GM10248 (cell line): ENCODE measurements at regions not wholly inside any gene's neighbourhood (a gene's known extent, or its start where the extent isn't known, plus 50 kb on each side); places are given as distances from the start of the nearest gene placed in this dataset.

ENCODE experiments used
- CTCF ChIA-PET: fragments of 300-600 bp; sonication (Branson Sonifier 250); formaldehyde crosslinking; extraction: SDS; loops from one replicate; lab custom pipeline; 2021; ENCODE audit warnings: antibody characterized with exemption; lab: Yijun Ruan, JAX
- POLR2A ChIA-PET: fragments of 350-650 bp; sonication (Branson Sonifier 250); formaldehyde crosslinking; extraction: SDS; loops from one replicate; lab custom pipeline; 2020; ENCODE audit warnings: antibody characterized with exemption; lab: Yijun Ruan, JAX
- DNase-seq: peaks from one replicate; pipeline ENCODE4 v3.0.0; 2012; ENCODE audit errors: extremely low spot score
- TF ChIP-seq, protein P1 (sequence below): IDR thresholded peaks from 2 replicates; pipeline ENCODE4 v1.5.1; 2012; ENCODE audit warnings: mild to moderate bottlenecking, low read depth; ENCODE audit errors: extremely low read depth, missing control alignments, control extremely low read depth

DNA sequence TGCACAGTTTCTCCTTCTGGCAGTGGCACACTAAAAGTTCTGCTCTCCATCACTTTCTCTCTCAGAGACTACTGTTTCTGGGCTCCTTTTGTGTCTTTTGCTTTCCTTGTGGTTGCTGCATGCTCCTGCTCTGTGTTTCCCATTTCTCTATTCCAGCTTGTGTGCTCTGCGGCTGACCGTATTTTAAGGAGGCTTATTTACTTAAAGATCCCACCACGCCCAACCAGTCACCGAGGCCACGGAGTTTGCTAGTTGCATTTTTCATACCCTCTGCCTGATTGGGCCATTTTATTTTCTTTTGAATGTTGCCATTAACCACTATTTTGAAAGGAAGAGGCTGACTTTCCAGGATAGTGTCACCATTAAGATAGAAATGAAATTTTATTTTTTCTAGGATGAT, 626.4 kb upstream of the MMS22L start:
- TF ChIP-seq, protein P1, sequence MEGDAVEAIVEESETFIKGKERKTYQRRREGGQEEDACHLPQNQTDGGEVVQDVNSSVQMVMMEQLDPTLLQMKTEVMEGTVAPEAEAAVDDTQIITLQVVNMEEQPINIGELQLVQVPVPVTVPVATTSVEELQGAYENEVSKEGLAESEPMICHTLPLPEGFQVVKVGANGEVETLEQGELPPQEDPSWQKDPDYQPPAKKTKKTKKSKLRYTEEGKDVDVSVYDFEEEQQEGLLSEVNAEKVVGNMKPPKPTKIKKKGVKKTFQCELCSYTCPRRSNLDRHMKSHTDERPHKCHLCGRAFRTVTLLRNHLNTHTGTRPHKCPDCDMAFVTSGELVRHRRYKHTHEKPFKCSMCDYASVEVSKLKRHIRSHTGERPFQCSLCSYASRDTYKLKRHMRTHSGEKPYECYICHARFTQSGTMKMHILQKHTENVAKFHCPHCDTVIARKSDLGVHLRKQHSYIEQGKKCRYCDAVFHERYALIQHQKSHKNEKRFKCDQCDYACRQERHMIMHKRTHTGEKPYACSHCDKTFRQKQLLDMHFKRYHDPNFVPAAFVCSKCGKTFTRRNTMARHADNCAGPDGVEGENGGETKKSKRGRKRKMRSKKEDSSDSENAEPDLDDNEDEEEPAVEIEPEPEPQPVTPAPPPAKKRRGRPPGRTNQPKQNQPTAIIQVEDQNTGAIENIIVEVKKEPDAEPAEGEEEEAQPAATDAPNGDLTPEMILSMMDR, result no peak
- ChIA-PET CTCF (no interaction called here), POLR2A (no interaction called here)
- DNase-seq, result no peak

DNA sequence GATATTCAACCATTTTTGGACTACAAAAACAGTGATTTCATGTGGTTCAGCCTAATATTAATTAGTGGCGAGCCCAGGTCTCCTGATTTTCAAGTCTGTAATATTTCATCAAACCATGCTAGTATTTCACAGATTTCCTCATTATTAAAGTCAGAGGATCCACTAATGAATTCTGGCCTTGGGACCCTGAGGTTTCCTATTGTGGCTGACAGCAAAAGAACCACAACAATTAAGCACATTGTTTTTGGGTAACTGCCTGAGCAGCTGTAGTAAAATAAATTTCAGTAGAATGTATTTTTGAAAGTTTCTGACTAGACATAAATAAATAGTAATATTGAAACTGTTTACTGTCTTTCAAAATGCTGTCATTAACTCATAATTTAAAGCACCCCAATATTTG, 630.7 kb upstream of the MMS22L start:
- TF ChIP-seq, protein P1, result no peak
- ChIA-PET CTCF (no interaction called here), POLR2A (no interaction called here)
- no peak for DNase-seq

DNA sequence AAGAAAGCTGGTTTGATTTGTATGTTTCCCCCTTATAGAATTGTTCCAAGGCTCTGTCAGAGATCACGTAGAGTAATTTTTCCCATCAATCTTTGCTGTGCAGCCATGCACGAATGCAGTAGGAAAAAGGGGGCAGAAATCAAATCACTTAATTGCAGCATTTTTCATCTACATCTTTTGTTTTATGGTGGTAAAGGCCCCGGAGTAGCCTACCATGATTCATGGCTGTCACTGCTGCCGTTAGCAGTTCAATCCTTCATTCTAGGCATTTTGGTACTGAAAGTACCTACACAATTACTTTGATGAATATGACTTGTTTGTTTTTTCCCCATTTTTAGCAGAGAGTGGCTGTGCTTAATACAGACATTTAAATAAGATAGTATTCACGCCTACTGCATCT, 631.9 kb upstream of the MMS22L start:
- CTCF ChIA-PET, result no interaction called here
- POLR2A ChIA-PET, result no interaction called here

DNA sequence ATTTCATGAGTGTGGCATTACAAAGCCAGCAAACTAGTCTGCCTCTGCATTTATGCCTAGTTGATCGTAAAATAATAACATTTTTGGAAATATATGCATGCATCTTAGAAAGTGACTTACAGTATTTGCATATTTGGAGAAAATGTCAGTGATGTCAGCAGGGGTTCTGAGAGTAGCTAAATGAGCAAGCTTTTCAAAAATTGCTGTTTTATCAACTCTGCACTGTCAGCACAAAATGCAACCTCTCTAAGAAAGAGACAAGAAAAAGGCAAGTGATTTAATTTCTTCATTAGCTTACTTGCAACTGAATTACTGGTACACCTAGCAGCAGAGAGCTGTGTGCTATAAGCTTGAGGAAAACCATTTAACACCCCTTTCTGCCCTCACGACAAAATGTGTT, 632.5 kb upstream of the MMS22L start:
- ChIA-PET CTCF (no interaction called here), POLR2A (no interaction called here)
- TF ChIP-seq, protein P1, result no peak
- DNase-seq, result no peak

More for the DNA sequence above, 631.9 kb upstream of the MMS22L start:
- no peak for DNase-seq
- TF ChIP-seq, protein P1, result no peak

DNA sequence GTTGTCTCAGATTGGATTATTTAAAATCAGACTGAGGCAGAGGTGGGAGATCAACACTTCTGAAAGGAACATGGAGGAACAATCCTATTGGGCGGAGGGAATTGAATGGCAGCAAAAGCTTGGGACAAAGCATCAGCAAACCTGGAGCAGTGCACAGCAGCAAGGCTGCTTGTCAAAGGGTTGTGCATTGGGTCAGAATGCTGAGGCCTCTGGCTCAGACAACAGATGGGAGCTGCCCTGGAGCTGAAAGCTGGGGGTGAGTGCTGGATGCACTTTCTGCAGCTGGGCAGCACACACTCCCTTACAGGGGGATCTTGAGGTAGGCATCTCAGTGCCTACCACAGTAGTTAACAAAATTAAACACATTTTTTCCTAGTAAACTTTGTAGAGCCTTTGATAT, 634.4 kb upstream of the MMS22L start:
- TF ChIP-seq, protein P1, result no peak
- CTCF ChIA-PET, result no interaction called here
- POLR2A ChIA-PET, result no interaction called here
- no peak for DNase-seq

DNA sequence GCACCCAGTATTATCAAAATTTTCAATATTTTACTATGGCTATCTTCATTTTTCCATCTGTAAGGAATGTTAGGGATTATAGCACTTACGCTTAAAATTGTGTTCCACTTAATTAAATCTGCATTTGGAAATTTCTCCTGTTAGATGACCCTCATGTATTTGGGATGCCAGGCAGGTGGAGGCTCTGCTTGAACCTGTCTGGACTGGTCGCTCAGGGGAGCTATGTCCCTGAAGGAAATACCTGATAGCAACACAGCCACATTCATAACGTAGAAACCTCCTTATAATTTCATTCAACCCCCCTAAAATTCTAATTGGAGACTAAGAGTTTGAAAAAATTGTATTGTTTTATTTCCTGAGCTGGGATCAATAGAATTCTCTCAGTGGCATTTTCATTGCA, 636.0 kb upstream of the MMS22L start:
- POLR2A ChIA-PET, result no interaction called here
- CTCF ChIA-PET, result interaction anchor here (1.0 to 1.2 kb wide), 2 partner anchors 12 to 47 kb away, joined by 3 read pairs; no protein-coding TSS in a partner anchor
- TF ChIP-seq, protein P1, result no peak
- no peak for DNase-seq

DNA sequence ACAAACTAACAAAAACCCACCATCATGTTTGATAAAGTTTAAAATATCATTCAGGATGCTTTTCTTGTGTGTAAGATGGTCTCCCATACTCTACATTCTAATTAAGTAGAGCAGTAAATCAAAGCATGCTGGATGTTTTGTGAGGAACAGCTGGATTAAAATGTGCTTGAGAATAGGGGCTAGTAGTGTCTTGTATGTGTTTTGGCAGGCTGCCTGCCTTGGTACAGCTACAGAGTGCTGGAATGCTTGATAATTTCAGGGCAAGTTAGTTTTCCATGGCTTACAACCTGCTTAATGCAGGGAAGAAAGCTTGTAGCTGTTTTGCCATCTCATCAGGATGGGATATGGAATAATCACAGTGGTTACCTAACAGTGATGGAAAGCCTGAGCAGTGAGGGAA, 636.6 kb upstream of the MMS22L start:
- CTCF ChIA-PET, result interaction anchor here (0.8 to 1.2 kb wide), 3 partner anchors 12 to 46 kb away, joined by 3 read pairs; no protein-coding TSS in a partner anchor
- POLR2A ChIA-PET, result no interaction called here
- DNase-seq, result no peak
- TF ChIP-seq, protein P1, result no peak
